GM21528 (cell line): ENCODE measurements at regions not wholly inside any gene's neighbourhood (a gene's known extent, or its start where the extent isn't known, plus 50 kb on each side); places are given as distances from the start of the nearest gene placed in this dataset.
"Not testable (repeated sequence)": the region's sequence is repeated elsewhere in the genome, so short reads cannot be mapped to it uniquely, and the experiment has no call there.

Source experiments
- ATAC-seq: cut with Tn5 transposase; IDR thresholded peaks from one replicate; pipeline ENCODE4 v1.9.1; 2021; ENCODE audit warnings: mild to moderate bottlenecking, moderate library complexity; ENCODE audit not compliant: unreplicated experiment, low FRiP score

- no peak for ATAC-seq
Observed at GRCh38 chr12:72146495-72146894, 125.7 kb upstream of the TRHDE start.

- ATAC-seq = no peak
Observed at GRCh38 chr12:72148709-72149108, 123.5 kb upstream of the TRHDE start.

GRCh38 chr12:72162875-72163274 is 109.3 kb upstream of the TRHDE start:
- ATAC-seq = no peak

GRCh38 chr12:72168851-72169250 is 103.3 kb upstream of the TRHDE start:
- no peak for ATAC-seq

GRCh38 chr12:72173974-72174373 is 98.2 kb upstream of the TRHDE start:
- ATAC-seq = no peak

GRCh38 chr12:72178244-72178643 is 93.9 kb upstream of the TRHDE start:
- no peak for ATAC-seq

GRCh38 chr12:72178871-72179270 is 93.3 kb upstream of the TRHDE start:
- no peak for ATAC-seq

- no peak for ATAC-seq
Observed at GRCh38 chr12:72179841-72180240, 92.3 kb upstream of the TRHDE start.

DNA sequence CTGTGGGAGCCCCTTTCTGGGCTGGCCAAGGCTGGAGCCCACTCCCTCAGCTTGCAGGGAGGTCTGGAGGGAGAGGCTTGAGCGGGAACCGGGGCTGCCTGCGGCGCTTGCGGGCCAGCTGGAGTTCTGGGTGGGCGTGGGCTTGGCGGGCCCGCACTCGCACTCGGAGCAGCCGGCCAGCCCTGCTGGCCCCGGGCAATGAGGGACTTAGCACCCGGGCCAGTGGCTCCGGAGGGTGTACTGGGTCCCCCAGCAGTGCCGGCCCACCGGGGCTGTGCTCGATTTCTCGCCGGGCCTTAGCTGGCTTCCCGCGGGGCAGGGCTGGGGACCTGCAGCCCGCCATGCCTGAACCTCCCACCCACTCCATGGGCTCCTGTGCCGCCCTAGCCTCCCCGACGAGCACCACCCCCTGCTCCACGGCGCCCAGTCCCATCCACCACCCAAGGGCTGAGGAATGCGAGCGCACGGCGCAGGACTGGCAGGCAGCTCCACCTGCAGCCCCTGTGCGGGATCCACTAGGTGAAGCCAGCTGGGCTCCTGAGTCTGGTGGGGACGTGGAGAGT is 87.1 kb upstream of the TRHDE start:
- not testable (repeated sequence) for ATAC-seq

DNA sequence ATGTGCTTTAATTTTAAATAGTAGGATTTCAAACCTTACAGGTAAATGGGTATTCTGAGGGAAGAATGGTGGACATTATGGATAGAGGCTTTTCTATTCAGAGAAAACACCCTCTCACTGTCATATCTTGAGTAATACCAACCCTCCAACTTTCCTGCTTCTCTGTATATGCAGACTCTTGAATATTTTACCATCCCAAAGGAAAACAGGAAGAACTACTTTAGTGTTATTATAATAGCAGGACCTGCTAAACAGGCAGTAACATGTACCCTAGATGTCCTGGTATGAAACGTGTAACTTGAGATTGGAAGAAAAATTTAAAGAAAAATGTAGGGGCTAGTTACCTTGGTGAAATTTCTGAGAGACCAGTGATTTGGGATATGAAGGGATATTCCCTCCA is 82.9 kb upstream of the TRHDE start:
- ATAC-seq = no peak

GRCh38 chr12:72191761-72192160 is 80.4 kb upstream of the TRHDE start:
- no peak for ATAC-seq

GRCh38 chr12:72197790-72198189 is 74.4 kb upstream of the TRHDE start:
- ATAC-seq = no peak

GRCh38 chr12:72201457-72201856 is 70.7 kb upstream of the TRHDE start:
- no peak for ATAC-seq

DNA sequence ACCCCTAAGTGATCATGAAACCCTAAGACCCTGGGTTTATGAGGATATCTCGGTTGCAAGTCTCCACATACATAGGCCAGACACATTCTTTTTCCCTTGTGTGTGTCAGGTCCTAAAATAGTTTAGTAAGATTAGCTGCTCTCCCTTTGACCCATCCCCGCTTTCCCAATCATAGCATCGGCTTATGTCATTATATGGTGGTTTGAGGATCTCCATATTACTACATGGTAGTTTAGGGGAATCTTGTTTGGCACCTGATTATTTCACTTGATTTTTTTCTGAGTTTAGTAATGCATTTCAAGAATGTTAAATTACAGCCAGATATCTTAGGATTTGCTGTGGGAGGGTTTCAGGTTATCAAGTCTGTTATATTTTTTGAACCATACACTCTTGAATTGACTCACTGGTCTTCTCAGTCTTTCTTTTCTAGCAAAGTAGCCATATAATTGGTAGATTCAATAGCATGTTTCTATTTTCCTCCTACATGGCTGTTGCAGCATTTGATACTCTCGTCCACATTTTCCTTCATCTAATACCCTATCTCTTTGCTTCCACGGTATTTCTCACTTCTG is 68.3 kb upstream of the TRHDE start:
- ATAC-seq = no peak

DNA sequence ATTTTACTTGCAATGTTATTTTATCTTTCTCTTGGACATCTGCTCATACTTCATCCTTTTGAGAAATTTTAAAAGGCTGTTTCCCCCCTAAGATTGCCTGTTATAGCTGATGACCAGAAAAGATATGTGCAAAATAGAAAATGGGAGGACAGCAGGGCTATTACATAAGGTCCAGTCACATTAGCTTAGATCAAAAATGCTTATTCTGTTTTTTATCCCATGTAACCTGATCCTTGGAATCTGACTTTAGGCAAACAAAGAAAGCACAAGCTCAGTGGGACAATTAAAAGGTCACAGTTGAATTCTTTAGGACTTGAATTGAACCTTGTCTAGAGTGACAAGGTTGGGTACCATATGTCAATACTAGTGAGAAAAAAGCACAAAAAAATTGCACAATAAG is 65.1 kb upstream of the TRHDE start:
- ATAC-seq = no peak

- ATAC-seq = no peak
Observed at GRCh38 chr12:72207486-72208409, 64.4 kb upstream of the TRHDE start.

DNA sequence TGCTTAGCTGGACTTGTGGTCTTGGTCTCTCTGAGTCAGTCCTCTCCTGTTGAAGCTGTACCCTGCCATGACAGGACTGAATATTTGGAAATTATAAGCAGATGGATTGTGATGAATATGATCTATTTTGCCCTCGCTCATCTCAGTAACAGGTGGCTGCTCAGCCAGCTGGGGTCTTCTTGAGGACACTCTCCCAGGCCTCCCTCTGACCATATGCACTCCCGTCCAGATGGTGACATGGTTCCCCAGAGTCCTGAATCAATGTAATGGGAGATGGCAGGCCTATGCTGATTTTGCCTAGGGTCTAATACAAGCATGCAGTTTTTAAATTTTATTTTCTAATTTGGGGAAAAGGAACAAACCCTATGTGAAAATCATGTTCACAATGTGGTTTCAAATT is 63.1 kb upstream of the TRHDE start:
- ATAC-seq = no peak

- ATAC-seq = no peak
Observed at GRCh38 chr12:72214163-72214562, 58.0 kb upstream of the TRHDE start.

GRCh38 chr12:72215287-72215686 is 56.9 kb upstream of the TRHDE start:
- ATAC-seq = not testable (repeated sequence)

DNA sequence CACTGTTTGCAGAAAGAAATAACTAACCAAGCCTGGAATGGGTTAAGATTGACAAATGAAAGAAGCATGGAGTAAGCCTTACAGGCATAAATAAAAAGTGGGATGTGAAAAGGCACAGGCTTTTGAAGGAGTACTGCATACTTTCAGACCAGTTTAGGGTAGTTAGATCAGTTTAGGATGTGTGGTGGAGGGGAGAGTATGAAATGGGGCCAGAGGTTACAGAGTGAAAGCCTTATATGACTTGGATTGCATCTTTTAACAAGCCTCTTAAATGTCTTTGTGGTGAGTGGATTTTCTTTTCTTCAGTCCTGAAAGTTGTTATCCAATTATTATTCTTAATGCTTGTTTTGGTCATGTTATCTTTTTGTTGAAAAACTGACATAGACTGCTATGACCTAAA is 52.2 kb upstream of the TRHDE start:
- no peak for ATAC-seq
